CD4-positive, alpha-beta T cell treated with Interleukin-4 for 4 hours (primary cell): ENCODE measurements at regions not wholly inside any gene's neighbourhood (a gene's known extent, or its start where the extent isn't known, plus 50 kb on each side); places are given as distances from the start of the nearest gene placed in this dataset.

Experiments used
- DNase-seq: peaks from one replicate; pipeline ENCODE4 v3.0.0-alpha.2; 2020

DNA sequence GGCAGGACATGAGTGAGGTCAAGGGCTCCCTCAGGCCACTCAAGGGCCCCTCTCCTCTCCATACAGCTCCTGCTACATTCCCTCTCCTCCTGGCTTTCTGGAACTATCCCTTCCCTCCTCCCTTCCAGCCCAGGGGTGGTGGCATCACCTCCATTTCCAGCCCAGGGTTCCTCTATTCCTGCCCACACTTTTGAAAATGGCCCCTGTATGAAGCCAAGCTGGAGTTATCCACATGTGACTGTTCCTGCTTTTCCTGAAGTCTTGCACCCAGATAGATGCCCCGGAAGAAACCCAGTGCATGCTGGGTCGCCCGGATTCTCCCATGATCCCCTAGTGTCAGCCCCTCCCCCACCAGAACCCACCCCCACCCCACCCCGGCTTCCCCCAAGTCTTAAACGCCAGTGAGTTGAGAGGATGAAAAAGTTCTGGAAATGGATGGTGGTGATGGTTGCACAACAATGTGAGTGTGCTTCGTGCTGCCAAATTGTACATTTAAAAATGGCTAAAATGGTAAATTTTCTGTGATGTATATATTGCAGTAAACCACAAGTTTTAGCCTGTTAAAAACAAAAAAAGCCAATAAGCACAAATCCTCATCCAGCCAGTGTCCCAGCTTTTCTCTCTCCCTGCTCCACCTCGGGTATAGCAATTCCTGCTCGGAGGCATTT, 136.9 kb downstream of the SCARB1 start:
- no peak for DNase-seq

- DNase-seq = no peak
Observed at GRCh38 chr12:124725597-124726237, 137.9 kb downstream of the SCARB1 start.

DNA sequence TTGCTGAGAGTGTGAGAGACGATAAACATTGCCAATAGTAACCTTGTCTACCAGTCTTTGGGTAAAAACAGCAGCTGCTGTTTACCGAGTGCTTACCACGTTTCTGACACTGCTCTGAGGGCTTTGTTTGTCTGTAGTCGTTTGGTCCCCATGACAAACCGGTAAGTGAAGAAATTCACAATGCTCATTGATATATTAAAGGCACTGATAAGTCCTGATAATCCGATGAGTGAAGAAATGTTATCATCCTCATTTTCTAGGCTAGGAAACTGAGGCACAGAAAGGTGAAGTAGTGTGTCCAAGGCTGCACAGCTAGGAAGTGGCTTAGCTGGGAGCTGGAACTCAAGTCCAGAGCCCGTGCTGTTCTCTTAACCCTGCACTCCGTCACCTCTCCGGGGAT, 138.6 kb downstream of the SCARB1 start:
- no peak for DNase-seq

DNA sequence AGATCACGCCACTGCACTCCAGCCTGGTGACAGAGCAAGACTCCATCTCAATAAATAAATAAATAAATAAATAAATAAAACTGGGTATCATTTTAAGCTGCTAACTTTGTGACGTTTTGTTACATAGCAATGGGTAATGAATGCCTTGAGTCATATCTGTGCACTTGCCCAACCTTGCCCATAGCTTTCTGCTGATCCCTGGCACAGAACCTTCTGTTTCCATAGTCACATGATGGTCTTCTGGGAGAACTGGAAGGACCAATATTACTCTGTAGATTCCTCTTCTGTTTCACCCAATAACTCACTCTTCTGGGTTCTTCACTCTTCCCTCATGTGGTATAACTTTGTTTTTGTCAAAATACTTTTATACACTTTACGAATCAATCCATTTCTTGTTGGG, 140.8 kb downstream of the SCARB1 start:
- no peak for DNase-seq

- no peak for DNase-seq
Observed at GRCh38 chr12:124721501-124722162, 142.0 kb downstream of the SCARB1 start.

GRCh38 chr12:124720681-124721500, 142.8 kb downstream of the SCARB1 start:
- DNase-seq = no peak

DNA sequence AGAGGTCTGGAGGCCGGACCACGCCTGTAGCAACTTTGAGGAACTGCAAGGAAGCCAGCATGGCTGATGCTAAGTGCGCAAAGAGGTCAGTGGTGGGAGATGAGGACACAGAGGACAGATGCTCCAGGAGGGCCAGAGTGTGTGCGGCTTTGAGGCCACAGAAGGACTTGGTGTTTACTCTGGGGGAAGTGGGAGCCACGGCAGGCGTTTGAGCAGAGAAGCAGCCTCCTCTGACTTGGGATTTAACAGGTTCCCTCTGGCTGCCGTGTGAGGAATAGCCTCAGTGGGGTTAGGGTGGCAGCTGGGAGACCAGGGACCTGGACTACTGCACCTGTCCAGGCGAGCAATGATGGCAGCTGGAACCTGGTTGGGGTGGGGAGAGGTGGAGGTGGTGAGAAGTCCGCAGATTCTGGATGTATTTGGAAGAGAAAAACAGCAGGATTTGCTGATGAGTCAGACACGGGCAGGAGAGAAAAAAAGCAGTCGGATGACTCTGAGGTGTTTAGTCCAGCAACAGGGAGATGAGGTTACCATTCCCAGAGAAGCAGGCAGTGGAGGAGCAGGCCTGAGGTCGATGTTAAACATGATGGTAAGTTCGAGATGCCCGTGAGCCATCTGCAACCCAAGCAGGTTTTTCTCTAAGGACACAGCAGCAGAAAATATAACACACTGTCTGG, 143.5 kb downstream of the SCARB1 start:
- no peak for DNase-seq

GRCh38 chr12:124719231-124719630, 144.4 kb downstream of the SCARB1 start:
- DNase-seq = no peak

GRCh38 chr12:124718458-124718857, 145.2 kb downstream of the SCARB1 start:
- DNase-seq = no peak

DNA sequence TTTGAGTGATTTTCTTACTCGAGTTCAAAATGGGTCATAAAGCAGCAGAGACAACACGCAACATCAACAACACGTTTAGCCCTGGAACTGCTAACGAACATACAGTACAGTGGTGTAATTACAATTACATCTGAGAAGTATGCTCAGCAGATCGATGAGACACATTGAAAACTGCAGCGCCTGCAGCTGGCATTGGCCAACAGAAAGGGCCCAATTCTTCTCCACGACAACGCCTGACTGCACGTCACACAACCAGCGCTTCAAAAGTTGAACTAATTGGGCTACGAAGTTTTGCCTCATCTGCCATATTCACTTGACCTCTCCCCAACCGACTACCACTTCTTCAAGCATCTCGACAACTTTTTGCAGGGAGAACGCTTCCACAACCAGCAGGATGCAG, 145.6 kb downstream of the SCARB1 start:
- DNase-seq = no peak

DNA sequence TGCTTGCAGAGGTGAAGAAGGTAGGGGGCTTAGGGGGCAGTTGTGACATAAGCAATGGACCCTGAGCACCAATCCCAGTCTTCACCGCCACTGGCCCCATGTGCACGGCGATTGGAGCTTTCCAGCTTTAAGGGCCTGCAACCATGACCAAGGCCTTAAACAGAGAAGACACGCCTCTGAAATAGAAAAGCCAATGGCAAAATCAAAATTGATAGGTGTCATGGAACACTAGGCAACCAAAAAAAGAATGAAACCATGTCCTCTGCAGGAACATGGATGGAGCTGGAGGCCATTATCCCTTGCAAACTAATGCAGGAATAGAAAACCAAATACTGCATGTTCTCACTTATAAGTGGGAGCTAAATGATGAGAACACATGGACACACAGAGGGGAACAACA, 146.3 kb downstream of the SCARB1 start:
- DNase-seq = no peak

- DNase-seq = no peak
Observed at GRCh38 chr12:124716208-124717130, 147.2 kb downstream of the SCARB1 start.

DNA sequence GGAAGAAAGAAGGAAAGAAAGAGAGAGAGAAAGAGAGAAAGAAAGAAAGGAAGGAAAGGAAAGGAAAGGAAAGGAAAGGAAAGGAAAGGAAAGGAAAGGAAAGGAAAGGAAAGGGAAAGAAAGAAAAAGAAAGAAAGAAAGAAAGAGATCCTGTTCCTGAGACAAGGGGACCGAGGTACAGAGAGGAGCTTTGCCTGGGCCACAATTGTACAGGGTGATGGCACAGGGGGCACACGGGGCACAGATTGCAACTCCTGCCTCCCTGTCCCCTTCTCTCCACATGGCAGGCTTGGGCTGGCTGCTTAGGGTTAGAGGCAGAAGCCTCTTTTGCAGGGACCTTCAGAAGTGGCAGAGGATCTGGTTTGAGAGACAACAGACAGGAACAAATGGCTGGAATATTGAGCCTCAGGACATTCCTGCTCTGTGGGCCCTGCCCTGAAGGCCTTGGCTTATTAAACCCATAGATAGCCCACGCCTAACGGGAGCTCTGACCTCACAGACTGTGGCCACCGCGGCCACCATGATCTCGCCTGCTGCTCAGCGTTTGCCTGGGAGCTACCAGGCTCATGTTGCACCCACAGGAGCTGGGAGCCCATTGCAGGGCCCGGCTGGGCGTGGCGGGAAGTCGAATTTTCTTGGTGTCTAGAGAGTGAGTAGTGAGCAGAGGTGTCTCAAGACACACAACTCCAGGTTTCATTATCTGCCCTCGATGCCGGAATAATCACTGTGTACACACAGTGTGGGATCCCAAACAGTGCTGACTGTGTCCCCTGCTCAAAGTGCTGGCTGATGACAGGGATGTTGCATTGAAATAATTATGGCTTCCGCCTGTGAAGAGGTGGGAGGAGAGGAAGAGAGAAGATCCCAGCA, 147.9 kb upstream of the NCOR2 start:
- DNase-seq = no peak

GRCh38 chr12:124713436-124714082, 146.1 kb upstream of the NCOR2 start:
- DNase-seq = peak; percentile 80

- DNase-seq = peak; percentile 20
Observed at GRCh38 chr12:124713041-124713435, 145.6 kb upstream of the NCOR2 start.

GRCh38 chr12:124711344-124711743, 143.9 kb upstream of the NCOR2 start:
- DNase-seq = no peak

DNA sequence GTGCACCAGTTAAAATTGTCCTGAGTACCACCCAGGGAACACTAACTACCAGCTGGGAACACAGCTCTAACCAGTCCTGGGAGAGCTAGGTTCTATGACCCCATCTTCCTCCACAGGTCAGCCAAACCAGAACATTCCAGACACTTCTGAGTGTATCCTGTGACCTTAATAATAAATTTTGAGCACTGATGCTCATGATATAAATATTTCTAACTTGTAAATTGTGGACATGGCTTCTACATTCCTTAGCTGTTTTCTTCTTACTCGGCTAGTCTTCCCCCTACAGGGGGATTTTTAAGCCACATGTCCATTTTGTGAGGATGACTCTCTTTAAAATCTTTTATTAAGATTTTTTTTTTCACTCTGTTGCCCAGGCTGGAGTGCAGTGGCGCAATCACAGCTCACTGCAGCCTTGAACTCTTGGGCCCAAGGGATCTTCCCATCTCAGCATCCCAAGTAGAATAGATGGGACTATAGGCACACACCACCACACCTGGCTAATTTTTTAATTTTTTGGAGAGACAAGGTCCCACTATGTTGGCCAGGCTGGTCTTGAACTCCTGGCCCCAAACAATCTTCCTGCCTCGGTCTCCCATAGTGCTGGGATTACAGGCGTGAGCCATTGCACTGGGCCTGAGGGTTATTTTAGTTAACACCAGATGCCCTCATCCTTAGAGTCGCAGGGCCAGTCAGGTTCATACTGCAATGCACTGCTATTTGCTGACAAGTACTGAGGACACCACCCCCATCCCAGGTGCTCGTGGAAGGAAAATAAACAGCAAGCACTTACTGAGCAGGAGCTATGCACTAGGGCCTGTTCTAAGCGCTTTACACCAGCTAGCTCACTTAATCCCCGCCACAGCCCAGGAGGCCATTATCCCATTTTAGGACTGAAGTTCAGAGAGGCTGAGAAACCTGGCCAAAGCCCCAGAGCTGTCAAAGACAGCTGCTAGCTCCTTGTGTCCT, 142.6 kb upstream of the NCOR2 start:
- DNase-seq = no peak

DNA sequence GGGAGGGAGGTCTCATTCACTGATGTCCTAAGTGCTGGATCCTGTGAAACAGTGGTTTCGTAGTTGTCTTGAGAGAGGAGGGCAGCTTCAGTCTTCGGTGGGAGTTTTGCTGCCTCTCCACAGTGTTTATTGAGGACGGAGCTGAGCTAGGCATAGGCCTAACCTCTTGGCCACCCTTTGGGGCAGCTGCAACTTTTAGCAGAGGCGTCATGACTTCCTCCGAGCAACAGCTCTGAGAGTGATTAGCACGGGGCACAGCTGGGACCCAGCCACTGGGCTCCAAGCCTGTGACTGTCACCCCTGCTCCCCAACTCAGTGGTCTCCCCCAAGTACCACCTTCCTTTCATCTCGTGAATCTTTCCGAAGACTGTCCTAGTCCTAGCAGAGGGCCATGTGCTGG, 139.9 kb upstream of the NCOR2 start:
- no peak for DNase-seq

GRCh38 chr12:124706363-124706762, 139.0 kb upstream of the NCOR2 start:
- DNase-seq = no peak
